ENCODE measurements at regions not wholly inside any gene's neighbourhood (a gene's known extent, or its start where the extent isn't known, plus 50 kb on each side); places are given as distances from the start of the nearest gene placed in this dataset.

DNA sequence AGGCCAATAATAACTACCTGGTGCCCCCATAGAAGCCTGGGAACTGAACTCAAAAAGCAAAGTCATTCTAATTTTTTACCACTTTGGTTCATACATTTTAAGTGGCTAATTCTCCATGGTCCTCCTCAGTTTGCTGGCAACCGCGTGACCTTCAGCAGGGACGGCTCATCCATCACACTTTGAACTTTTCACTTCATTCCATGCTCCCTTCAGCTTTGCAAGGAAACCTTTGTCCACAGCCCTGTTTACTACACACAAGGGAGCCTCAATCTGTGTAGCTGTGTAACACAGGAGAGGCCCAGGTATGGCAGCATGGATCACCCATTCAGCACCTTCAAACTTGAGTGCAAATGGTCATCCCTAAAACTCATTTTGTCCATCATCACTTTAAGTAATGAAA, 552.4 kb downstream of the IRX1 start:
- Histone ChIP-seq H3K9me3 (no peaks in the 10 kb centered on the region), H3K27me3 (no peaks in the 10 kb centered on the region), H3K4me1 (ENCODE audit: insufficient read depth) (no peaks in the 10 kb centered on the region), H3K4me3 (no peak overlapping the region), H3K36me3 (no peaks in the 10 kb centered on the region), H3K27ac (no peak overlapping the region)
- intact Hi-C loops (cut with DNase I), result no loop called here
- TF ChIP-seq, protein P1, sequence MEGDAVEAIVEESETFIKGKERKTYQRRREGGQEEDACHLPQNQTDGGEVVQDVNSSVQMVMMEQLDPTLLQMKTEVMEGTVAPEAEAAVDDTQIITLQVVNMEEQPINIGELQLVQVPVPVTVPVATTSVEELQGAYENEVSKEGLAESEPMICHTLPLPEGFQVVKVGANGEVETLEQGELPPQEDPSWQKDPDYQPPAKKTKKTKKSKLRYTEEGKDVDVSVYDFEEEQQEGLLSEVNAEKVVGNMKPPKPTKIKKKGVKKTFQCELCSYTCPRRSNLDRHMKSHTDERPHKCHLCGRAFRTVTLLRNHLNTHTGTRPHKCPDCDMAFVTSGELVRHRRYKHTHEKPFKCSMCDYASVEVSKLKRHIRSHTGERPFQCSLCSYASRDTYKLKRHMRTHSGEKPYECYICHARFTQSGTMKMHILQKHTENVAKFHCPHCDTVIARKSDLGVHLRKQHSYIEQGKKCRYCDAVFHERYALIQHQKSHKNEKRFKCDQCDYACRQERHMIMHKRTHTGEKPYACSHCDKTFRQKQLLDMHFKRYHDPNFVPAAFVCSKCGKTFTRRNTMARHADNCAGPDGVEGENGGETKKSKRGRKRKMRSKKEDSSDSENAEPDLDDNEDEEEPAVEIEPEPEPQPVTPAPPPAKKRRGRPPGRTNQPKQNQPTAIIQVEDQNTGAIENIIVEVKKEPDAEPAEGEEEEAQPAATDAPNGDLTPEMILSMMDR (IDR thresholded peaks at IDR 0.05), result no peak
- DNase-seq, result no peak
- WGBS, 3 donors, result 68 to 78% (median 76%) methylated on average over 3 of the region's 3 CpGs

DNA sequence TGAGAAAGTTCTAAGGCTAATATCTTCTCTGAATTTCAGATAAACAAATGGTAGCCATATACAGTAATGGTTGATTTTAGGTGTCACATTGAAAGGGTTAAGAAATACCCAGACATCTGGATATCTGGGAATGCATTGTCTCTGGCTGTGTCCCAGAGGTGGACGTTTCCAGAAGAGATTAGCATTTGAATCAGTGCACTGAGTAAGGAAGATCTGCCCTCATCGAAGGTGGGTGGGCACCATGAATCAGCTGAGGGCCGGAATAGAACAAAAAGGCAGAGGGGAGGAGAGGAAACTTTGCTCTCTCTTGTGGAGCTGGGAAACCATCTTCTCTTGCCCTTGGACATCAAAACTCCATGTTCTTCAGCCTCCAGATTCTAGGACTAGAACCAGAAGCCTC, 554.4 kb downstream of the IRX1 start:
- intact Hi-C loops (cut with DNase I), result no loop called here
- no peak overlapping the region for H3K27ac ChIP-seq
- H3K4me3 ChIP-seq, result no peak overlapping the region
- WGBS, 3 donors, result 42 to 46% (median 45%) methylated on average over 3 of the region's 3 CpGs
- no peak for TF ChIP-seq EP300 (IDR thresholded peaks at IDR 0.05)
- TF ChIP-seq POLR2A (IDR thresholded peaks at IDR 0.05), result no peak
- TF ChIP-seq, protein P1 (IDR thresholded peaks at IDR 0.05), result no peak
- H3K36me3 ChIP-seq, result no peaks in the 10 kb centered on the region
- DNase-seq, result no peak
- H3K4me1 ChIP-seq (ENCODE audit: insufficient read depth), result no peaks in the 10 kb centered on the region
- H3K9me3 ChIP-seq, result no peaks in the 10 kb centered on the region
- no peaks in the 10 kb centered on the region for H3K27me3 ChIP-seq

DNA sequence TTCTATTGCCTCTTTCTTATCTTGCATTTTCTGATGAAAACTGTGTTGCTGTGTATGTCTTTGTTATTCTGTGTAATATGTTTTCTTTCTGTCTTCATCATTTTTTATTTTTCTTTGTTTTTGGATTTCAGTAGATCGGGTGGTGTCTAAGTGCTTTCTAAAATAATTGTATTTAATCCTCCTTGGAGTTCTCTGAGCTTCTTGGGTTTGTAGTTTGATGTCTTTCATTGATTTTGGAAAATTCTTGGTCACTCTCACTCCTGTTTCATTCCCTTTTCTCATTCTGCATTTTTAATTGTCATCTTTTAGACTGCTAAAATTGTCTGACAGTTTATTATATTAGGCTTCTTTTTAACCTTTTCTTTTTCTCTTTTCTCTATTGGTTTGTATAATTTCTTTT, 560.5 kb downstream of the IRX1 start:
- Histone ChIP-seq H3K4me3 (no peak overlapping the region), H3K27me3 (no peaks in the 10 kb centered on the region), H3K27ac (no peak overlapping the region), H3K4me1 (ENCODE audit: insufficient read depth) (no peaks in the 10 kb centered on the region), H3K36me3 (no peaks in the 10 kb centered on the region), H3K9me3 (no peaks in the 10 kb centered on the region)
- intact Hi-C loops (cut with DNase I), result no loop called here
- no peak for TF ChIP-seq EP300 (IDR thresholded peaks at IDR 0.05)
- TF ChIP-seq, protein P1 (IDR thresholded peaks at IDR 0.05), result no peak
- WGBS, 3 donors, result 69 to 84% (median 77%) methylated on average over 1 of the region's 1 CpG
- DNase-seq, result no peak

DNA sequence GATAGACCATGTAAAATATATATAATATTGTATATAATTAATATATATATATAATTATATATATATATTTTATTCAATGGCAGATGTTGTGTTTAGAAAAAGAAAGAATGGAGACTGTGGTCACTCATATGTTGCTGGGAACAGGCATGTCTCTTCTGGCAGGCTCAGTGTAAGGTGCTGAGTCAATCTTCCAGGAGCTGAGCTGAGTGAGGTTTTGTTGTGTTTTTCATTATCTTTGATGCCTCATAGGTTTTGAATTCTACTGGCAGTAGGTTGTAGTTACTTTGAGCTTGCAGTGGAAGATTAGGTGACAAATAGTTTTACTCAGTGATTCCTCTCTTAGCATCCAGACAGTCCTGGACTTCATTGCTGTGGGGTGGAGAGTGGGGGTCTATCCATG, 561.3 kb downstream of the IRX1 start:
- no peaks in the 10 kb centered on the region for H3K36me3 ChIP-seq
- H3K4me3 ChIP-seq, result no peak overlapping the region
- intact Hi-C loops (cut with DNase I), result no loop called here
- TF ChIP-seq, protein P1 (IDR thresholded peaks at IDR 0.05), result no peak
- TF ChIP-seq EP300 (IDR thresholded peaks at IDR 0.05), result no peak
- no peak for TF ChIP-seq POLR2A (IDR thresholded peaks at IDR 0.05)
- no peaks in the 10 kb centered on the region for H3K4me1 ChIP-seq (ENCODE audit: insufficient read depth)
- DNase-seq, result no peak
- H3K27me3 ChIP-seq, result no peaks in the 10 kb centered on the region
- H3K27ac ChIP-seq, result no peak overlapping the region
- no peaks in the 10 kb centered on the region for H3K9me3 ChIP-seq

All from ovary (tissue), 7 donors.